ENCODE measurements at regions not wholly inside any gene's neighbourhood (a gene's known extent, or its start where the extent isn't known, plus 50 kb on each side); places are given as distances from the start of the nearest gene placed in this dataset.

GRCh38 chr10:84805149-84805548, 476.8 kb downstream of the CCSER2 start:
- no peak for TF ChIP-seq CTCF (IDR thresholded peaks at IDR 0.05; ENCODE audit: borderline replicate concordance, insufficient read depth, low read depth, low read length)
- no peak overlapping the region for H3K4me3 ChIP-seq (ENCODE audit: low read depth, low read length)

- no peak overlapping the region for H3K4me3 ChIP-seq (ENCODE audit: low read depth, low read length)
- TF ChIP-seq CTCF (IDR thresholded peaks at IDR 0.05; ENCODE audit: borderline replicate concordance, insufficient read depth, low read depth, low read length) = no peak
Measured at GRCh38 chr10:84811113-84811512, 482.7 kb downstream of the CCSER2 start.

- no peak overlapping the region for H3K4me3 ChIP-seq (ENCODE audit: low read depth, low read length)
- no peak for TF ChIP-seq CTCF (IDR thresholded peaks at IDR 0.05; ENCODE audit: borderline replicate concordance, insufficient read depth, low read depth, low read length)
Measured at GRCh38 chr10:84818961-84819360, 490.6 kb downstream of the CCSER2 start.

- TF ChIP-seq CTCF (IDR thresholded peaks at IDR 0.05; ENCODE audit: borderline replicate concordance, insufficient read depth, low read depth, low read length) = 0 out of 2 replicates have a peak, but pooled peaks have one; percentile 5
- H3K4me3 ChIP-seq (ENCODE audit: low read depth, low read length) = no peak overlapping the region
Measured at GRCh38 chr10:84820120-84820519, 491.7 kb downstream of the CCSER2 start.

DNA sequence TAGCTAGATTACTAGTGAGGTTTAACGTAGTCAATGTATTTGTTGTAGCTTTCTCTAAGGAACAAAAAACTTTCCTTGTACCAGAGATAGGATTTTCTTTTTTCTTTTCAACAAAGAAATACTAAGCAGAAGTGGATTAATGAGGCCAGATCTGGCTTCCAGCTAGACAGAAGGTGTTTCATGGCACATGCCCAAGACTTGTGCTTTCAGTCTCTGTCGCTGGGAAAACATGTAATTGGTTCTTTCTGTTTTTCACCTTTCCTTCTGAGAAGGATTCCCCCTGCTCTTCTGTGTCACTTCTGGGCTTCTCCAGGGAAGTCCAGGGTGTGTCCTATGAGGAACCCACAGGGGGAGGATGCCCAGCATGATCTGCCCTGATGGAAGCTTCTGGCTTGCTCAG, 492.2 kb downstream of the CCSER2 start:
- no peak overlapping the region for H3K4me3 ChIP-seq (ENCODE audit: low read depth, low read length)
- TF ChIP-seq CTCF (IDR thresholded peaks at IDR 0.05; ENCODE audit: borderline replicate concordance, insufficient read depth, low read depth, low read length) = no peak

GRCh38 chr10:84822931-84823630, 494.7 kb downstream of the CCSER2 start:
- no peak for TF ChIP-seq CTCF (IDR thresholded peaks at IDR 0.05; ENCODE audit: borderline replicate concordance, insufficient read depth, low read depth, low read length)

DNA sequence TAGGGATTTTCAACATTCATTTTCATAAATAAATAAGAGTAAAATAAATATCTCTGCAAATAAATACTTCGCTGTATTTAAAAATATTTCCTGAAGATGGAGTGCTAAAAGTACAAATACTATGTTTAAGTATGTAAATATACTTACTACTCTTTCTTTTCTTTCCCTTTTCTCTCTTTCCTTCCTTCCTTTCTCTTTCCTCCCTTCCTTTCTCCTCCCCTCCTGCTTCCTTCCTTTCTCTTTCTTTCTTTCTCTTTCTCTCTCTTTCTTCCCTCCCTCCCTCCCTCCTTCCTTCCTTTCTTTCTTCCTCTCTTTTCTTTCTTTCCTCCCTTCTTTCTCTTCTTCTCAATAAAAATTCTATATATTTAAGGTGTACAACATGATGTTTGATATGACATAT, 496.1 kb downstream of the CCSER2 start:
- no peak overlapping the region for H3K4me3 ChIP-seq (ENCODE audit: low read depth, low read length)
- no peak for TF ChIP-seq CTCF (IDR thresholded peaks at IDR 0.05; ENCODE audit: borderline replicate concordance, insufficient read depth, low read depth, low read length)

More at GRCh38 chr10:84822931-84823630, 494.7 kb downstream of the CCSER2 start:
- no peak overlapping the region for H3K4me3 ChIP-seq (ENCODE audit: low read depth, low read length)
